GM12872 (cell line): ENCODE measurements at regions not wholly inside any gene's neighbourhood (a gene's known extent, or its start where the extent isn't known, plus 50 kb on each side); places are given as distances from the start of the nearest gene placed in this dataset.

Experiments
- TF ChIP-seq, protein P1 (sequence below): IDR thresholded peaks from 3 replicates; pipeline ENCODE4 v1.5.1; 2011; ENCODE audit warnings: low read depth, mild to moderate bottlenecking, low read length, moderate library complexity; ENCODE audit not compliant: insufficient read depth

DNA sequence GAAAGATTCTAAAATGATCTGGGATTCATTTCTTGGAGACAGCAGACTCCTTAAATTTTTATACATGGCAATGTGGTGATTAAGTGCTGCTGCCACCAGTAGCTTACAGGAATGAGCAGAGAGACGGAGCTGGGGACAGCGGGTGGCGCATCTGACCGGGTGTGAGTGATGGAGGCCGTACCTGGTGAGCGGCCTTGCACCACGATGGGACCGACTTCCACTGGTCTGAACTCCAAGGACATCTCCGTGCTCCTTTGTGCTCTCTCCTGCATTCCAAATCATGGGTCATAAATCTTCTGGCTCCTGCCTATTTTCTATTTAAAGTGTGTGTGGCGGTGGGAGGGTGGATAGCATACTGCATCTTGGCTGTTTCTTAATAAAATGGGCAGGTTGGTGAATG lies 262.6 kb downstream of the ABHD5 start:
- TF ChIP-seq, protein P1, sequence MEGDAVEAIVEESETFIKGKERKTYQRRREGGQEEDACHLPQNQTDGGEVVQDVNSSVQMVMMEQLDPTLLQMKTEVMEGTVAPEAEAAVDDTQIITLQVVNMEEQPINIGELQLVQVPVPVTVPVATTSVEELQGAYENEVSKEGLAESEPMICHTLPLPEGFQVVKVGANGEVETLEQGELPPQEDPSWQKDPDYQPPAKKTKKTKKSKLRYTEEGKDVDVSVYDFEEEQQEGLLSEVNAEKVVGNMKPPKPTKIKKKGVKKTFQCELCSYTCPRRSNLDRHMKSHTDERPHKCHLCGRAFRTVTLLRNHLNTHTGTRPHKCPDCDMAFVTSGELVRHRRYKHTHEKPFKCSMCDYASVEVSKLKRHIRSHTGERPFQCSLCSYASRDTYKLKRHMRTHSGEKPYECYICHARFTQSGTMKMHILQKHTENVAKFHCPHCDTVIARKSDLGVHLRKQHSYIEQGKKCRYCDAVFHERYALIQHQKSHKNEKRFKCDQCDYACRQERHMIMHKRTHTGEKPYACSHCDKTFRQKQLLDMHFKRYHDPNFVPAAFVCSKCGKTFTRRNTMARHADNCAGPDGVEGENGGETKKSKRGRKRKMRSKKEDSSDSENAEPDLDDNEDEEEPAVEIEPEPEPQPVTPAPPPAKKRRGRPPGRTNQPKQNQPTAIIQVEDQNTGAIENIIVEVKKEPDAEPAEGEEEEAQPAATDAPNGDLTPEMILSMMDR, result no peak

DNA sequence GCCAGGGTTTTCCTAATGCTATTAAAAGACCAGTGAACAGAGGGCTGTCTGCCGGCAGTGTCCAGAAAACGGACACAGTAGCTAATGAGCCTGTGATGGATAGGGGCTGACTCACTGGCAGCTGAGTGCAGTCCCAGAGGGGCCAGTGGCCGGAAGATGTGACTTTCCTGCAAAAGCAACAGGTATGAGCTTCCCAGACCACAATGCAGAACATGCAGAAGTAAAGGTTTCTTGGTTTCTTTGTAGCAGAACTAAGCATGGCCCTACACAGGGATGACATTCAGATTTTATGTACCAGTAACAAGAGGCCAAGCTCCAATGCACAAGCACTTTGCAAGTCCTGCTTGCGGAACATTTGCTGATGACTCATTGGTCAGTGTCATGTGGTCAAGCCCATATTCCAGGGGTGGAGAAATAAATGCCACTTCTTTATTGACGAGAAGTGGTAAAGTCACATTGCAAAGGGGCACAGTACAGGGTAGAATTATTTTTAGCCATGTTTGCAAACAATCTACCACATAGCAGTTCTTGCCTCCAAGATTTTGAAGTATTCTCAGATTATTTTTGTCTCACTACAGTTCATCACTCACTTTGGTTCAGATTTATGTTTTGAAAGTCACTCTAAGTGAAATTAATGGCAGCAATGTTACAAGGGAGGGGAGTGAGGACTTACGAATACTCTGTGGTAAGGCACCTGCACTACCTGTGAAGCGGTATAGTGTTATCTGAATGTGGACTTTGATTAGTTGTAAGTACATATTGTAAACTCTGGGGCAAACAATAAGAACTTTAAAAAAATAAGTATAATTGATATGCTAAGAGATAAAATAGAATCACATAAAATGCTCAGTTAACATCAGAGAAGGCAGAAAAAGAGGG lies 263.3 kb downstream of the ABHD5 start:
- TF ChIP-seq, protein P1, result no peak

DNA sequence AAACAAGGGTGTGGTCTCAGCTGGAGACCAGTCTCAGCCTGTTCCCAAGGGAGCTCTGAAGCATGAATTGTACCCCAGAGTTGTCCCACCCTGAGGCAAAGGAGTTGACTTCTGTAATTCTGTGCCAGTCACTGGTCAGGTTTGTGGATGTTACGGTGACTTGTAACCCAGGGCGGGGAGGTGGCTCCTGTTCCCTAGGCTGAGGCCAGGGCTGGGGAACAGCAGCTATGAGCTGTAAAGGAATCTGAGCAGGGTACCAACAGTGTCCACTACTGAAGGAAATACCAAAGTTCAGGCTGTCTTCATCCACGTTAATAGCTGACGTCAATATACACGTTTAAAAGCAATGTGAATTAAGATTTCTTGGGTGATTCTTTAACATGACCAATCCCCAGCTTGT lies 266.2 kb downstream of the ABHD5 start:
- TF ChIP-seq, protein P1, result no peak

DNA sequence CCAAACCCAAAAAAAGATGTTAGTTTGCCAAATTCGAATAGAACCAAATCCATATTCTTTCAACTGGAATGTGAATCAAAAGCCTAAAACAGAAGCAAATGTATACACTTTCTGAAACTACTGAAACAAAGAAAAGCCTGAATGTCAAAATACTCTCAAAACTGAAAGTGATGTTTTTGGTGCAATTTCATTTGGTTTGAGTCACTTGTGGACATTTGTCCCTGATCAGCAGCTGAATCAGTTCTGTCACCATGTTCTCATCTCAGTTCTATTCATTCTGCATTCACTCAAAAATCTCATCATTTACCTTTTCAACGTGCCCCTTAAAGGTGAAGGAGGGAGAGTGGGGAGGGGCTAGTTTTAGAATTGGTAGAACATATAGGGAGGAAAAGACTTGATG lies 266.8 kb downstream of the ABHD5 start:
- TF ChIP-seq, protein P1, result no peak

DNA sequence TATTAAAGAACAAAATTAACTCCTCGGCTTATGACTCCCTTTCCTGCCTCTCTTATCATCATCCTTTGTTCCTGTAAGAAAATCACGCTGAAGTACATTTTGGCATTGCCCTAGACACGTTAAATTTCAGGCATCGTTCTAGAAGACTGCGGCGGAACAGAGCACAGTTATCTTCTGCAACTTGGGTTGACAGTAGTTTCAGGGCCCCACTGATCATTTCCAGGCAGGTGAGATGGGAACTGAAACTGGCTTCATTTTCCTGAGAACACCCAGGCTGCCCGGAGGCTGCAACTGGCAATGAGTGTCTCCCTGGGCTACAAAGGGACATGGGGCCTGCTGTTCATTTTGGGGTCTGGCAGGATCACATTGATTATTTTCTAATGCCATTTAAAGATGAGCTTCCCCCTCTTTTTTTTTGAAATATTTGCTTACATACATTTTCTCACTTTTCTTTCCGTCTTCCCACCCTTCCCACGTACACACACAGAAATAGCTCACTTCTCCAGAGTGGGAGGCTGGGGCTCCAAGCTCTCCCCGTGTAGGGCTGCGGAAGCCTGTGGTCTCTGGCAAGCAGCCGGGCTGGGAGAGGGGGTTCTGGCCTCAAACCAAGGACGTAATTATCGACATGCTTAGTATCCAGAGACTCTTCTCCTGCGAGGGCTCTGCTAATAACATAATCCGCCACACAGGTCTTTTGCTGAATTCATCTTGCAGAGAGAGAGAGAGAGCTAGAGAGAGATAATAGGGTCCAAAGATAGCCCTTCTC lies 267.4 kb downstream of the ABHD5 start:
- TF ChIP-seq, protein P1, result no peak

DNA sequence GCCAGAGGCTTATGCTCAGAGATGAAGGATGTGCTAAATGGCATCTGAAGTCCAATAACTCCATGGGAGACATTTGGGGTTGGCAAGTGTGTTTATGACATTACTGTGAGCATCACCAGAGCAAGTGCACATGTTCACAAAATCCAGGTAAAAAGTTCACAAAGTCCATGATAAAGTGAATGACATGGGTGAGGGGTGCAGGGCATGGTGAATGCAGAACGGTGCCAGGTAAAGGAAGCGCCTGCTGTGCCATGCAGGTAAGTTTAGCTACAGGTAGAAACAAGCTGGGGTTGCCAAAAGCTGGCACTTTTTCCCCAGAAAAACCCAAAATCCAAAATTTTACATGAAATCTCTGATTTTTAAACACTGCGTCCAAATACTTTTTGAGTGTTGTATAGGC lies 268.2 kb downstream of the ABHD5 start:
- TF ChIP-seq, protein P1, result no peak

DNA sequence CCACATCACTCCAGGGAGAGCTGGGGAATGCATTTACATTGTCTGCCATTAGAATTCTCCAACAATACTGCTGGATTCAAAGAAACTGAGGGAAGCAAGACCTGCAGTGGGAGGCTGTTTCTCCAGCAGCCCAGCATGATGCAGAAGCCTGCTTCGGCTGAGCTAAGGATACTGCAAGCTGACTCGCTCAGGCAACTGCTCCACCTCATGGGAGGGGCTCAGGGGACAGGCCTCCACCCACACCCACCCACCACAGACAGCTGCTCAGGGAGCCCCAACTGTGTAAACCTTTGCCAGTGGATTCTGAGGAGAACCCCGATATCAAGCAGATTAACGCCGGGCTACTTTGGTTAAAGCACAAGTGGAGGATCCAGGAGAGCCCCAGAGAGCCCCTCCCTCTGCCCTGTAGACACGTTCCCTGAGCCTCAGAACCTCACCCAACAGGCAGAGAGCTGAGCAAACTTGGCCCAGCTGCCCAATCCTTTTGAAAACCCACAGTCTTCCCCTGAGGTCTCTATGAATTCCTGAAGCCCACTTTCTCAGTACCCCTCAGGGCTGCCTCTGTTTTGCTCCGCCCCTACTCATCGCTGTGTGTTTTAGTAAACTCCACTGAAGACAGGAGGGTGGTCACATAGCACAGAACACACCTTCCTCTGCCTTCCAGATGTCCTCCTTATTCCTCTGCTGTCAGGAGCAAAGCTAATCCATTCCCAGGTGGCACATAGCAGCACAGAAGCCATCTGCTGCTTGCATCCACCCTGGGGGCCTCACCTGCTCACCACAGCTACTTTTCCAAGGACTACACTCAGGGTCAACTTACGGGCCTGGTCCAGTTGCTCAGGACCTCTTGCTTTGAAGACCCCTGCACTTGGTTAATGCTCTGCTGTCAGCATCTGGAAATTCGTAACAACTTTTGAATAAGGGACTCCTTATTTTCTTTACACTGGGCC lies 269.0 kb downstream of the ABHD5 start:
- TF ChIP-seq, protein P1, result no peak
